ENCODE measurements at regions not wholly inside any gene's neighbourhood (a gene's known extent, or its start where the extent isn't known, plus 50 kb on each side); places are given as distances from the start of the nearest gene placed in this dataset.

GRCh38 chr9:105050296-105050695 is 122.3 kb upstream of the ABCA1 start:
- Mint-ChIP-seq H3K4me3 (ENCODE audit: low read depth, unreplicated experiment) (no peak overlapping the region), H3K4me1 (ENCODE audit: low read depth, unreplicated experiment) (peaks cover 25% of the 10 kb centered on the region), H3K27me3 (ENCODE audit: unreplicated experiment) (no peaks in the 10 kb centered on the region), H3K9me3 (ENCODE audit: low read depth, unreplicated experiment) (no peaks in the 10 kb centered on the region), H3K36me3 (ENCODE audit: insufficient read depth, unreplicated experiment) (peaks cover 10% of the 10 kb centered on the region), H3K27ac (ENCODE audit: unreplicated experiment) (no peak overlapping the region)
- TF ChIP-seq, protein P1, sequence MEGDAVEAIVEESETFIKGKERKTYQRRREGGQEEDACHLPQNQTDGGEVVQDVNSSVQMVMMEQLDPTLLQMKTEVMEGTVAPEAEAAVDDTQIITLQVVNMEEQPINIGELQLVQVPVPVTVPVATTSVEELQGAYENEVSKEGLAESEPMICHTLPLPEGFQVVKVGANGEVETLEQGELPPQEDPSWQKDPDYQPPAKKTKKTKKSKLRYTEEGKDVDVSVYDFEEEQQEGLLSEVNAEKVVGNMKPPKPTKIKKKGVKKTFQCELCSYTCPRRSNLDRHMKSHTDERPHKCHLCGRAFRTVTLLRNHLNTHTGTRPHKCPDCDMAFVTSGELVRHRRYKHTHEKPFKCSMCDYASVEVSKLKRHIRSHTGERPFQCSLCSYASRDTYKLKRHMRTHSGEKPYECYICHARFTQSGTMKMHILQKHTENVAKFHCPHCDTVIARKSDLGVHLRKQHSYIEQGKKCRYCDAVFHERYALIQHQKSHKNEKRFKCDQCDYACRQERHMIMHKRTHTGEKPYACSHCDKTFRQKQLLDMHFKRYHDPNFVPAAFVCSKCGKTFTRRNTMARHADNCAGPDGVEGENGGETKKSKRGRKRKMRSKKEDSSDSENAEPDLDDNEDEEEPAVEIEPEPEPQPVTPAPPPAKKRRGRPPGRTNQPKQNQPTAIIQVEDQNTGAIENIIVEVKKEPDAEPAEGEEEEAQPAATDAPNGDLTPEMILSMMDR (IDR thresholded peaks at IDR 0.05; ENCODE audit: unreplicated experiment) = no peak
- no peak for DNase-seq
- intact Hi-C loops (cut with micrococcal nuclease; ENCODE audit: unreplicated experiment) = no loop called here
- BruUV-seq (replicated peaks) = no TSS peak
- CTCF ChIA-PET = no interaction called here

GRCh38 chr9:105051897-105052296 is 123.9 kb upstream of the ABCA1 start:
- Mint-ChIP-seq H3K9me3 (ENCODE audit: low read depth, unreplicated experiment) (no peaks in the 10 kb centered on the region), H3K27me3 (ENCODE audit: unreplicated experiment) (no peaks in the 10 kb centered on the region), H3K36me3 (ENCODE audit: insufficient read depth, unreplicated experiment) (peaks cover 10% of the 10 kb centered on the region), H3K27ac (ENCODE audit: unreplicated experiment) (no peak overlapping the region), H3K4me1 (ENCODE audit: low read depth, unreplicated experiment) (peaks cover 29% of the 10 kb centered on the region), H3K4me3 (ENCODE audit: low read depth, unreplicated experiment) (no peak overlapping the region)
- TF ChIP-seq, protein P1 (IDR thresholded peaks at IDR 0.05; ENCODE audit: unreplicated experiment) = no peak
- CTCF ChIA-PET = interaction anchor here (0.9 kb wide), 1 partner anchor 12 kb away, joined by 3 read pairs; no protein-coding TSS in a partner anchor
- DNase-seq = no peak
- intact Hi-C loops (cut with micrococcal nuclease; ENCODE audit: unreplicated experiment) = no loop called here
- no TSS peak for BruUV-seq (replicated peaks)

DNA sequence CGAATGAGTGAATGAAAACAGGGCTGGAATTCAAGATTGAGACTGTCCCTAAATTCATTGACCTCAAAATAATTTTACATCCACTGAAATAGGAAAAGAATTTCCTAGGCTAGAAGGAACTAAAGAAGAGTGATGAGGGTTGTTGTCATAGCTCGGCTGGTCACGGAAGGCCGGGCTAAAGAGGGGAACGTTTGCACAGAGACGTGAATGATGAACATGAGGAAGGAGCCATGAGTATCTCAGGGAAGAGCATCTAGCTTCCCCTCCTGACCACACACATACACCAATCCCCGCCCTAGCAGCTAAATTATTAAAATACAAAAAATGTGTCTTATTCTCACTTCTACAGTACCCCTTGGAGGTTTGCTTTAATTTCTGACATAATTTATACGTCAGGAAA is 124.4 kb upstream of the ABCA1 start:
- H3K9me3 Mint-ChIP-seq (ENCODE audit: low read depth, unreplicated experiment) = no peaks in the 10 kb centered on the region
- H3K27ac Mint-ChIP-seq (ENCODE audit: unreplicated experiment) = no peak overlapping the region
- no peaks in the 10 kb centered on the region for H3K27me3 Mint-ChIP-seq (ENCODE audit: unreplicated experiment)
- intact Hi-C loops (cut with micrococcal nuclease; ENCODE audit: unreplicated experiment) = no loop called here
- no peak overlapping the region for H3K4me3 Mint-ChIP-seq (ENCODE audit: low read depth, unreplicated experiment)
- no TSS peak for BruUV-seq (replicated peaks)
- peaks cover 24% of the 10 kb centered on the region for H3K4me1 Mint-ChIP-seq (ENCODE audit: low read depth, unreplicated experiment)
- TF ChIP-seq, protein P1 (IDR thresholded peaks at IDR 0.05; ENCODE audit: unreplicated experiment) = no peak
- CTCF ChIA-PET = interaction anchor here (0.9 kb wide), 1 partner anchor 12 kb away, joined by 3 read pairs; no protein-coding TSS in a partner anchor
- peaks cover 10% of the 10 kb centered on the region for H3K36me3 Mint-ChIP-seq (ENCODE audit: insufficient read depth, unreplicated experiment)
- DNase-seq = no peak

- Mint-ChIP-seq H3K4me1 (ENCODE audit: low read depth, unreplicated experiment) (peaks cover 24% of the 10 kb centered on the region), H3K9me3 (ENCODE audit: low read depth, unreplicated experiment) (no peaks in the 10 kb centered on the region), H3K36me3 (ENCODE audit: insufficient read depth, unreplicated experiment) (peaks cover 10% of the 10 kb centered on the region), H3K27ac (ENCODE audit: unreplicated experiment) (peak overlapping the region; percentile 51), H3K4me3 (ENCODE audit: low read depth, unreplicated experiment) (no peak overlapping the region), H3K27me3 (ENCODE audit: unreplicated experiment) (no peaks in the 10 kb centered on the region)
- TF ChIP-seq, protein P1 (IDR thresholded peaks at IDR 0.05; ENCODE audit: unreplicated experiment) = no peak
- CTCF ChIA-PET = no interaction called here
- DNase-seq = peak; percentile 42
- intact Hi-C loops (cut with micrococcal nuclease; ENCODE audit: unreplicated experiment) = no loop called here
- BruUV-seq (replicated peaks) = no TSS peak
Observed at GRCh38 chr9:105053209-105053652, 125.3 kb upstream of the ABCA1 start.
